ENCODE measurements at regions not wholly inside any gene's neighbourhood (a gene's known extent, or its start where the extent isn't known, plus 50 kb on each side); places are given as distances from the start of the nearest gene placed in this dataset.

GRCh38 chr2:137802038-137802437 lies 162.2 kb upstream of the HNMT start:
- H3K36me3 Mint-ChIP-seq, result no peaks in the 10 kb centered on the region
- ATAC-seq (replicated peaks), result no peak
- H3K9me3 Mint-ChIP-seq, result peaks cover 15 to 20% of the 10 kb centered on the region in 2 donors
- no peak overlapping the region for H3K27ac Mint-ChIP-seq
- no peaks in the 10 kb centered on the region for H3K4me1 Mint-ChIP-seq
- H3K27me3 Mint-ChIP-seq, result no peaks in the 10 kb centered on the region
- no peak for DNase-seq
- H3K4me3 Mint-ChIP-seq, result no peak overlapping the region

DNA sequence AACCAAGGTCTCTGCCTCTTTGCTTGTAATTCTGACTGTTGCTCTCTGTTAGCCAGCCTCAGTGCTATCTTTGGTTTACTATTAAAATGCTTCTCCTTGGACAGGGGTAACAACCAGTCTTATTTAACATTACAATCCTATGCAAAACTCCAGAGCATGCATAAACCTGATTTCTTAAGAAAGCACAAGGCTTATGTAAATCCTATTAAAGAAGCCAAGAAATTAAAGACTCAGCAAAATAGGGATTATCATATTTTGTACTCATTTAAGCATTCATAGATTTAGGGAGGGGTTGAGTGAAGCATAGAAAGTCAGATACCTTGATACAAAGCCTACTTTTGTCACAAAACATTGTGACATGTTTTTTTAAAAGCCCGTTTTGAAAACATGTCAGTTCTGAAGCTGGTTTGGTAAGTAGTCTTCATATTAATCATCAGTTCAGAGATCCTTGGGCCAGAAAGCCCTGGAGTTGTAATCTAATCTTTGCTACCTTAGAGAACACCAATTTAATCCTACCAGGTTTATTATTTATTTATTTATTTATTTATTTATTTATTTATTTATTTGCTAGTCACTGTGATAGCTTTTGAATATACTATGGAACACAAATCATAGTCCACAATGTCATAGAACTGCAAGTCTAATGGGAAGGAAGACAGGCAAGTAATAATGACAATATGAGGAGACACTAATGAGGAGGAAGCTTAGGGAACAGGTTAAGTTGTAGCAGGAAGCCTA lies 158.0 kb upstream of the HNMT start:
- Mint-ChIP-seq H3K27ac (no peak overlapping the region), H3K4me3 (no peak overlapping the region), H3K9me3 (peaks cover 13 to 14% of the 10 kb centered on the region in 2 donors), H3K27me3 (no peaks in the 10 kb centered on the region), H3K36me3 (no peaks in the 10 kb centered on the region), H3K4me1 (no peaks in the 10 kb centered on the region)
- DNase-seq (no peak), ATAC-seq (replicated peaks) (no peak)

GRCh38 chr2:137809252-137809651 lies 155.0 kb upstream of the HNMT start:
- ATAC-seq (replicated peaks), result no peak
- Mint-ChIP-seq H3K4me3 (no peak overlapping the region), H3K9me3 (peaks cover 4 to 6% of the 10 kb centered on the region in 2 donors), H3K4me1 (no peaks in the 10 kb centered on the region), H3K27me3 (no peaks in the 10 kb centered on the region), H3K36me3 (no peaks in the 10 kb centered on the region), H3K27ac (no peak overlapping the region)
- no peak for DNase-seq

DNA sequence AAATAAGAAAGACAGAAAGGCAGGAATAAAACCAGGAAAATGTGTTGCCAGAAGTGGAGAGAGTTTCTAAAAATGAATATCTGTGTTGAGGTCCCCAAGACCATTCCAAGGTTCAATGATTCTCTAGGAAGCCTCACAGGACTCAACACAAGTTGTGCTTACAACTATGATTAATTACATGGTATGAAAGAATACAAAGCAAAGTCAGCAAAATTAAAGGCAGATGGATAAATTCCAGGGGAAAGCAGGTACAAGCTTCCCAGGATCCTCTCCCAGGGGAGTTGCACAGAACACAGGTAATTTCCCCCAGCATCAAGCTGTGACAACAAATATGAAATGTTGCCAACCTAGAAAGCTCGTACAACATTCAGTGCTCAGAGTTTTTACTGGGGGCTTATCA lies 154.4 kb upstream of the HNMT start:
- no peak for DNase-seq
- no peaks in the 10 kb centered on the region for H3K27me3 Mint-ChIP-seq
- H3K36me3 Mint-ChIP-seq, result no peaks in the 10 kb centered on the region
- peaks cover 4 to 6% of the 10 kb centered on the region in 2 donors for H3K9me3 Mint-ChIP-seq
- no peak for ATAC-seq (replicated peaks)
- H3K27ac Mint-ChIP-seq, result no peak overlapping the region
- H3K4me3 Mint-ChIP-seq, result no peak overlapping the region
- H3K4me1 Mint-ChIP-seq, result no peaks in the 10 kb centered on the region

DNA sequence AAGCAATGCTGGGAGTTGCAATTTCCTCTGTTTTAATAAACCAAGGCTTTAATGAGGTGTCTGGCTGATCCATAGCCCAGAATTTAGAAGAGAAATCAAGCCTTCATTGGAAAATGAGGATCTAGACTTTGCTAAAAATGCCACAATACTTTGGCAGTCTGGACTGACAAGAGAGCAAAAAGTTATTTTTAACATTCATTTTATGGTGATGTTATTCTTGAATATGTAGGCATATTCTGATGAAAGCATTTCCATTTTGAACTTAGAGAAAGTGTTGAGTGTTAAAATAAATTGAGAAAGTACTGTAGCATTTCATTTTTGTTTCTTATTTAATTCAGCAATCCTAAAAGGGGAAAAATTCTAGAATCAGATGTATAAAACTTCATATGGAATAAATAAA lies 151.8 kb upstream of the HNMT start:
- Mint-ChIP-seq H3K36me3 (no peaks in the 10 kb centered on the region), H3K27ac (no peak overlapping the region), H3K9me3 (peaks cover 0 to 6% of the 10 kb centered on the region in 2 donors), H3K4me3 (no peak overlapping the region), H3K4me1 (no peaks in the 10 kb centered on the region), H3K27me3 (no peaks in the 10 kb centered on the region)
- no peak for ATAC-seq (replicated peaks)
- no peak for DNase-seq

DNA sequence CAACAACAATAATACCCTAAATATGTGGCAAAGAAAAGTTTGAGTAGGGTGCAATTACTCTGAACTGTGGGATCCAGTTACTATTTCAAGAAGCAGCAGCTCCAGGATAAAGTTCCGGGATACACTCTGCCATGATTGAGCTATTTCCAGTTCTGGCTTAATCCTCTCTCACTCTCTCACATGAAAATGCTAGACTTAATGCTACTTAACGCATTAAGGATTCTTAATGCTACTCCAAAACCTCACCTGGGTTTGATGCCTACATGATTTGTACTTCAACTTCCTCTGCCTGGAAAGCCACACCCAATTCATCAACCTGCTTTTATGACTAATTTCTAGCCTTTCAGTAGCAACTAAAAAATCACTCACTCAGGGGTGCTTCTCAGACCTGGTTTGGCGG lies 151.1 kb upstream of the HNMT start:
- no peak overlapping the region for H3K4me3 Mint-ChIP-seq
- peaks cover 0 to 5% of the 10 kb centered on the region in 2 donors for H3K9me3 Mint-ChIP-seq
- DNase-seq (no peak), ATAC-seq (replicated peaks) (no peak)
- H3K27me3 Mint-ChIP-seq, result no peaks in the 10 kb centered on the region
- H3K27ac Mint-ChIP-seq, result no peak overlapping the region
- no peaks in the 10 kb centered on the region for H3K4me1 Mint-ChIP-seq
- H3K36me3 Mint-ChIP-seq, result no peaks in the 10 kb centered on the region

DNA sequence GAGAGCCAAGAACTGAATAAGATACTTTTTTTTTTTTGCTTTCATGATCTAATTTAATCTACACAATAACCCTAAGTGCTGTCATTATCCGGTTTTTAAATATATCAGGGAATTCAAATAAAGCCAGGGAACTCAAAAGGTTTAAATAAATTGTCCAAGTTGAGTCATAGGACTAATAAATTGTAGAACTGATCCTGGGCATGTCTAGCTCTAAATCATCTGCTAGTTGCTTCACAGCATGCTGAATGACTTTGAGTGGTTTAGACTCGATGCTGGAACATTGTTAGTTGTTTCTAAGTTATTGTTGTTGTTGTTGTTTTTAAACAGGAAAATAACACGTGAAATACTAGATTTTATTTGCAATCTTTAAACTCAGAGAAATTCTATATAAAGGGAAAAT lies 147.2 kb upstream of the HNMT start:
- DNase-seq, result no peak
- Mint-ChIP-seq H3K4me1 (no peaks in the 10 kb centered on the region), H3K27ac (no peak overlapping the region), H3K36me3 (no peaks in the 10 kb centered on the region), H3K27me3 (peaks cover under 1% of the 10 kb centered on the region in 2 donors), H3K4me3 (no peak overlapping the region), H3K9me3 (no peaks in the 10 kb centered on the region)
- no peak for ATAC-seq (replicated peaks)

DNA sequence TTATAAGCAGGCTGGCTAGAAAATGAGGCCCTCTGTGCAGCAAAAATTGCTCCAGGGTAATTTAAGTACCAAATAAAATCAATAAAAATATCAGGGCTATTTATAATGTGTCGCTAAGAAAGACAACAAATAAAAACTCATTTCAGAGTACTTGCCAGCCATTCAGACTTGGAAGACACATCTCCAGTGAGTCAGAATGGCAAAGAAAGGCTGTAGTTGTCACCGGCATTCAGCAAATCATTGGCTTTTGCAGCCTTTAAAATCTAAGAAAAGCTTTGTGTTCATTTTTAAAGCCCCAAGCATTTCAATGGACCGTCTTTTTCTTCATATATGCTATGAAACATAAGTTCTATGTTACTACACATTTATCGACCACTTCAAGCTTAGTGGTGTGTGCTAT lies 141.1 kb upstream of the HNMT start:
- peaks cover 0 to 2% of the 10 kb centered on the region in 2 donors for H3K9me3 Mint-ChIP-seq
- no peaks in the 10 kb centered on the region for H3K36me3 Mint-ChIP-seq
- no peak overlapping the region for H3K4me3 Mint-ChIP-seq
- H3K27ac Mint-ChIP-seq, result no peak overlapping the region
- DNase-seq (no peak), ATAC-seq (replicated peaks) (no peak)
- peaks cover 5 to 9% of the 10 kb centered on the region in 2 donors for H3K27me3 Mint-ChIP-seq
- no peaks in the 10 kb centered on the region for H3K4me1 Mint-ChIP-seq

DNA sequence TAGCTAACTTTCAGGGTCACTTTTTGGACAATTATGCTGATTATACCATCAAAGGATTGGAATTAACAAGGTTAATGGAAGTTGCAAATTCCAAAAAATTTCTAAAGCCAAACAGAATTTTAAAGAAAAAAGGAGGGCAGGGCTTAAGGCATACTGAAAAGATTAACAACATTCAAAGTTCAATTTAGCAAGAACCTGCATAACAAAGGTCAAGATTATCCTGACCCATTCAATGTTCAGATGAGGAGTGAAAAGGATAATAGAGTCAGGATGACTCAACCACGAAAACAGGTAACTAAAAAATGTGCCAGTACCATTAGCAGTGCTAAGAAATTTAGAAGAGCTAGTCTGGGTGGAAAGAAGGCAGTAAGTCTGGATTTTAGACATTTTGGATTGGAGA lies 139.8 kb upstream of the HNMT start:
- Mint-ChIP-seq H3K9me3 (peaks cover 0 to 2% of the 10 kb centered on the region in 2 donors), H3K27ac (no peak overlapping the region), H3K36me3 (no peaks in the 10 kb centered on the region), H3K27me3 (peaks cover 5 to 9% of the 10 kb centered on the region in 2 donors), H3K4me1 (no peaks in the 10 kb centered on the region), H3K4me3 (no peak overlapping the region)
- ATAC-seq (replicated peaks) (no peak), DNase-seq (no peak)

DNA sequence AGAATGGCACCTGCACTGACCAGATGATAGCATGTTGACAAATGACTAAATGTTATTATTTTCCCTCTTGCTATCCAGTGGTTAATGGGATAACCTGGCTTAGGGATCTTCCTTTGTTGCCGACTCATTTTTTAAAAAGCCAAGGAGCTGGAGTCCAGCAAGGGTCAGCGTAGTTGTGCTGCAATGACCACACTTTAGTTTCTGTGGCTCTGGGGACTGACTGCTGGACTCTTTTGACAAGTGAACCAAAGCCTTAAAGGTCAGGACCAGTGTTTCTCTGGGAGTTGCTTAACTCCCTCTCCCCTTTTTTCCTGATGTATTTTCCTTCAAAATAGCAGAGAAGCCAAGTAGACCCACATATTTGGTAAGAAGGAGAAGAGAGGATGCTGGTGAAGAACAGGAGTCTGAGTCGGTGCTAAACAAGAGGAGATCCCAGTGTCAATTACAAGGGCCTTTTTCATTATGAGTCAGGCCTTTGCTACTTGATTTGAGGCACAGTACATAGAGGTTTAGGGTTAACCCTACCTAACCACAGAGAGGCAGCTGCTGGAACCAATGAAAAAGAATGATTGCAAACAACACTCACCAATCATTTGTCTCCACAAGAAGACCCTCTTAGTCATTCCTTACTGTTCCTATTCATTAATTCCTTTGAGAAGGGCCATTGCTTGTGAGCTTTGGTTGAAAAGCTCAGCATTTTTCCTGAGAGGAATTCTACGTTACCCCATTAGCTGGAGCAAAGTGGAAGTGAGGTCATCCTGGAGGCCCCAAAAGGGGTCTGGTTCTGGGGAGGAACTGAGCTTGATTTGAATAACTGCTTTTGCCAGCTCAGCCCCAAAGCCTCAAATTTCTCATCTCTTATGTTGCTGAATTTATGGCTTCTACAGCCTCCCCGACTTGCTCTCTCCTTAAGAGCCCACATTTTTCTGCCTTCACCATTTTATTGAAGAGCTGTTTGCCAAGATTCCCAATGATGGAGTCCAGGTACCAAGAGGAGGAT lies 137.6 kb upstream of the HNMT start:
- no peak overlapping the region for H3K27ac Mint-ChIP-seq
- ATAC-seq (replicated peaks) (peak; percentile 56 to 75), DNase-seq (no peak)
- no peaks in the 10 kb centered on the region for H3K4me1 Mint-ChIP-seq
- H3K36me3 Mint-ChIP-seq, result no peaks in the 10 kb centered on the region
- peaks cover 0 to 2% of the 10 kb centered on the region in 2 donors for H3K9me3 Mint-ChIP-seq
- H3K27me3 Mint-ChIP-seq, result peaks cover 5 to 14% of the 10 kb centered on the region in 2 donors
- H3K4me3 Mint-ChIP-seq, result no peak overlapping the region

DNA sequence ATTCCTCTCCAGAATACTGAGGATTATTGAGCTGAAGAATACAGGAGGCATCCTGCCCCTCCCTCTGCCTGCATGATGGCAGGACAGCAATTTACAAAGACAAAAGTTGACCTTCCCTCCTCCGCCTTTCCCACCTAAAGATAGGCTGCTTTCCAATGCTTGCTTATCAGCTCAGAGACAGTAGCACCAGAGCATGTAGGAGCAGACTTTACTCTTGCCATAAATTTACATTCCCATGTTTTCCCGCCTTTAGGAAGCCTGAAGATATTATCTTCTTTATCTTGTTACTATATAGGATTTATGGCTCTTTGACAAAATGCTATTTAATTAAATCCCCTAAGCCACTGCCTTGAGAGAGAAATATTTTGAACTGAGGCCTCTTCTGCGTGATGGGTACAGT lies 135.6 kb upstream of the HNMT start:
- DNase-seq (no peak), ATAC-seq (replicated peaks) (no peak)
- Mint-ChIP-seq H3K4me1 (no peaks in the 10 kb centered on the region), H3K36me3 (no peaks in the 10 kb centered on the region), H3K27me3 (peaks cover 0 to 11% of the 10 kb centered on the region in 2 donors), H3K9me3 (peaks cover 0 to 2% of the 10 kb centered on the region in 2 donors), H3K27ac (no peak overlapping the region), H3K4me3 (no peak overlapping the region)

DNA sequence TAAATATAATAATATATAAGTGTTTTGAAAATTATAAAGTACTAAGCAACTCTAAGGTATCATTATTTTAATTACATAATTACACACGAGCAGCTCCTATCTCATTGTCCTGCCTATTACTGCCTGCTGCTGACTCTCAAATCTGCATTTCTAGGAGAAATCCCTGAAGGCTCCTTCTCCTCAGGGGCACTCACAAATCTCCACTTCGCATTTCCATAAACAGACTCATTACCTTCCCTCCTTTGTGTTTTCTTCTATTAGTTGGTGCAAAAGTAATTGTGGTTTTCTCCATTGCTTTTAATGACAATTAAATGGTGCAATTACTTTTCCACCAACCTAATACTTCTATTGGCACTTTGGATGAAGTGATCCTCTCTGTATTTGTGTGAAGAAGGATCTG lies 135.0 kb upstream of the HNMT start:
- no peak for DNase-seq
- Mint-ChIP-seq H3K27ac (no peak overlapping the region), H3K9me3 (peaks cover 0 to 2% of the 10 kb centered on the region in 2 donors), H3K27me3 (peaks cover 0 to 9% of the 10 kb centered on the region in 2 donors), H3K36me3 (no peaks in the 10 kb centered on the region), H3K4me3 (no peak overlapping the region), H3K4me1 (no peaks in the 10 kb centered on the region)
- ATAC-seq (replicated peaks), result no peak

DNA sequence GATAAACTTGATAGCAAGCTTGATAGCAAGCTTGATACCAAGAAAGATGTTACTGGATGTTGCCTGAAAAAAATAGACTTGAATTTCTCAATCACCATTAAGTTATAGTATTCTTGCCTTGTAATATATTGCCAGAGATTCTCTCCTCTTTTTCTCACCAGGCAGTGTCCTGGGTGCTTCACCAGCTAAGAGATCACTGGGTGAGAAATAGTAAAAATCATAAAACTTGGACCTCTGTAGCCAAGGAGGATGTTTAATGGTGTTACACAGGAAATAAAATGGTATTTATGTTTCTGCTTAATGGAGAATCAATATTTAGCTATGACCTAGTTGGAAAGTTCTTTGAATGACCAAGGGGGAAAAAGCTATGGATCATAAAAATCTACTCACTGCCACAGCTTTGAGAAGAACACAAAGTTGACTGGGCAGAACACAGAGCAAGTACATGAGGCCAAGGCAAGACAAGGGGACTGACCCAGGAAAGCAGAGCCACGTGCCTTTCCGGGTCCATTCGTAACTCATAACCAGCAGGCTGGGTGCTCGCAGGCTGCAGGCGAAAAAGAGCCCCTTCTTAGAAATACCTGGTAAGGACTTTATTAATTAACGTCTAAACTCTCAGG lies 129.4 kb upstream of the HNMT start:
- no peaks in the 10 kb centered on the region for H3K9me3 Mint-ChIP-seq
- no peak overlapping the region for H3K4me3 Mint-ChIP-seq
- H3K27me3 Mint-ChIP-seq, result peaks cover 9 to 17% of the 10 kb centered on the region in 2 donors
- ATAC-seq (replicated peaks) (no peak), DNase-seq (no peak)
- no peaks in the 10 kb centered on the region for H3K4me1 Mint-ChIP-seq
- no peak overlapping the region for H3K27ac Mint-ChIP-seq
- no peaks in the 10 kb centered on the region for H3K36me3 Mint-ChIP-seq

DNA sequence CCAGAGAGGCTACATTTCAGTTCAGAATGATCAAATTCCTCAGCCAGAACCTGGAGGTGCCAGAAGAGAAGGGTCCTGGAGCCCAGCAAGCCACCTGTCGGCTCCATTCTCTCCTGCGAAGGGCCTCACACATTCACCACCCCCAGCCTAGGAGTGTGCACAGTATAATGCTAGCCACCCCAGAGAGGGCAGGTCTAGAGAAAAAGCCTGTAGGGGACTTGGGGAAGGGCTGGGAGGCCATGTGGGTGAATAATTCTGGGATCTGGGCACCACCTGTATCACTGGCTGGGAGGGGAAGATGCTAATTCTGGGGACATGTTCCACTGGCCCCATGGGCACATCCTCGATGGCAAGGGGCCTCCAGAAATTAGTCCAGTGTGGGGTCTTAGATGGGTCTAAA lies 127.6 kb upstream of the HNMT start:
- no peak for DNase-seq
- no peak for ATAC-seq (replicated peaks)
- H3K27me3 Mint-ChIP-seq, result peaks cover 13% of the 10 kb centered on the region in 2 donors

More for the DNA sequence above, 127.6 kb upstream of the HNMT start:
- Mint-ChIP-seq H3K9me3 (no peaks in the 10 kb centered on the region), H3K4me3 (no peak overlapping the region), H3K36me3 (no peaks in the 10 kb centered on the region), H3K4me1 (no peaks in the 10 kb centered on the region), H3K27ac (no peak overlapping the region)
